Ishikawa (cell line): ENCODE measurements at regions not wholly inside any gene's neighbourhood (a gene's known extent, or its start where the extent isn't known, plus 50 kb on each side); places are given as distances from the start of the nearest gene placed in this dataset.

ENCODE experiments used
- CEBPB ChIP-seq: IDR thresholded peaks from 2 replicates; pipeline ENCODE4 v1.6.1; 2012
- CREB1 ChIP-seq: IDR thresholded peaks from 2 replicates; pipeline ENCODE4 v1.6.1; 2012; ENCODE audit warnings: low read depth
- EGR1 ChIP-seq: IDR thresholded peaks from 2 replicates; pipeline ENCODE4 v1.6.1; 2012
- EP300 ChIP-seq: IDR thresholded peaks from 2 replicates; pipeline ENCODE4 v1.6.1; 2012; ENCODE audit warnings: borderline replicate concordance
- FOXM1 ChIP-seq: IDR thresholded peaks from 2 replicates; pipeline ENCODE4 v1.6.1; 2012; ENCODE audit warnings: low read depth, borderline replicate concordance
- MAX ChIP-seq: IDR thresholded peaks from 2 replicates; pipeline ENCODE4 v1.6.1; 2012
- NFIC ChIP-seq: IDR thresholded peaks from 2 replicates; pipeline ENCODE4 v1.6.1; 2012
- RAD21 ChIP-seq: IDR thresholded peaks from 2 replicates; pipeline ENCODE4 v1.6.1; 2012; ENCODE audit warnings: low read depth
- TAF1 ChIP-seq: IDR thresholded peaks from 2 replicates; pipeline ENCODE4 v1.6.1; 2012; ENCODE audit warnings: low read depth, mild to moderate bottlenecking
- TCF12 ChIP-seq: IDR thresholded peaks from 2 replicates; pipeline ENCODE4 v1.6.1; 2012; ENCODE audit warnings: low read depth
- TEAD4 ChIP-seq: IDR thresholded peaks from 2 replicates; pipeline ENCODE4 v1.6.1; 2012
- YY1 ChIP-seq: IDR thresholded peaks from 2 replicates; pipeline ENCODE4 v1.6.1; 2012; ENCODE audit warnings: low read depth
- ZBTB7A ChIP-seq: IDR thresholded peaks from 2 replicates; pipeline ENCODE4 v1.6.1; 2012; ENCODE audit warnings: low read depth
- TF ChIP-seq, protein P1 (sequence below): IDR thresholded peaks from 2 replicates; pipeline ENCODE4 v1.6.1; 2012
- TF ChIP-seq, protein P2 (sequence below): IDR thresholded peaks from 2 replicates; pipeline ENCODE4 v1.6.1; 2012; ENCODE audit warnings: low read depth, mild to moderate bottlenecking

- no peak for TF ChIP-seq EGR1
- TF ChIP-seq CREB1, result no peak
- no peak for TF ChIP-seq NFIC
- no peak for TF ChIP-seq TEAD4
- TF ChIP-seq TCF12, result no peak
- TF ChIP-seq, protein P1, sequence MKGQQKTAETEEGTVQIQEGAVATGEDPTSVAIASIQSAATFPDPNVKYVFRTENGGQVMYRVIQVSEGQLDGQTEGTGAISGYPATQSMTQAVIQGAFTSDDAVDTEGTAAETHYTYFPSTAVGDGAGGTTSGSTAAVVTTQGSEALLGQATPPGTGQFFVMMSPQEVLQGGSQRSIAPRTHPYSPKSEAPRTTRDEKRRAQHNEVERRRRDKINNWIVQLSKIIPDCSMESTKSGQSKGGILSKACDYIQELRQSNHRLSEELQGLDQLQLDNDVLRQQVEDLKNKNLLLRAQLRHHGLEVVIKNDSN, result no peak
- TF ChIP-seq CEBPB, result no peak
- TF ChIP-seq ZBTB7A, result no peak
- TF ChIP-seq, protein P2, sequence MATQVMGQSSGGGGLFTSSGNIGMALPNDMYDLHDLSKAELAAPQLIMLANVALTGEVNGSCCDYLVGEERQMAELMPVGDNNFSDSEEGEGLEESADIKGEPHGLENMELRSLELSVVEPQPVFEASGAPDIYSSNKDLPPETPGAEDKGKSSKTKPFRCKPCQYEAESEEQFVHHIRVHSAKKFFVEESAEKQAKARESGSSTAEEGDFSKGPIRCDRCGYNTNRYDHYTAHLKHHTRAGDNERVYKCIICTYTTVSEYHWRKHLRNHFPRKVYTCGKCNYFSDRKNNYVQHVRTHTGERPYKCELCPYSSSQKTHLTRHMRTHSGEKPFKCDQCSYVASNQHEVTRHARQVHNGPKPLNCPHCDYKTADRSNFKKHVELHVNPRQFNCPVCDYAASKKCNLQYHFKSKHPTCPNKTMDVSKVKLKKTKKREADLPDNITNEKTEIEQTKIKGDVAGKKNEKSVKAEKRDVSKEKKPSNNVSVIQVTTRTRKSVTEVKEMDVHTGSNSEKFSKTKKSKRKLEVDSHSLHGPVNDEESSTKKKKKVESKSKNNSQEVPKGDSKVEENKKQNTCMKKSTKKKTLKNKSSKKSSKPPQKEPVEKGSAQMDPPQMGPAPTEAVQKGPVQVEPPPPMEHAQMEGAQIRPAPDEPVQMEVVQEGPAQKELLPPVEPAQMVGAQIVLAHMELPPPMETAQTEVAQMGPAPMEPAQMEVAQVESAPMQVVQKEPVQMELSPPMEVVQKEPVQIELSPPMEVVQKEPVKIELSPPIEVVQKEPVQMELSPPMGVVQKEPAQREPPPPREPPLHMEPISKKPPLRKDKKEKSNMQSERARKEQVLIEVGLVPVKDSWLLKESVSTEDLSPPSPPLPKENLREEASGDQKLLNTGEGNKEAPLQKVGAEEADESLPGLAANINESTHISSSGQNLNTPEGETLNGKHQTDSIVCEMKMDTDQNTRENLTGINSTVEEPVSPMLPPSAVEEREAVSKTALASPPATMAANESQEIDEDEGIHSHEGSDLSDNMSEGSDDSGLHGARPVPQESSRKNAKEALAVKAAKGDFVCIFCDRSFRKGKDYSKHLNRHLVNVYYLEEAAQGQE, result no peak
- TF ChIP-seq RAD21, result no peak
- TF ChIP-seq YY1, result no peak
- TF ChIP-seq FOXM1, result no peak
- TF ChIP-seq MAX, result no peak
- no peak for TF ChIP-seq TAF1
- no peak for TF ChIP-seq EP300
Observed at GRCh38 chr5:124252747-124253146, 493.7 kb downstream of the ZNF608 start.

GRCh38 chr5:124252191-124252638, 494.2 kb downstream of the ZNF608 start:
- TF ChIP-seq ZBTB7A (no peak), RAD21 (no peak), FOXM1 (no peak), EGR1 (no peak), NFIC (no peak), EP300 (no peak), CREB1 (no peak), YY1 (no peak), MAX (no peak)

- TF ChIP-seq MAX, result no peak
- no peak for TF ChIP-seq EGR1
- TF ChIP-seq TEAD4, result no peak
- TF ChIP-seq NFIC, result no peak
- TF ChIP-seq YY1, result no peak
- TF ChIP-seq EP300, result no peak
- TF ChIP-seq, protein P2, result no peak
- no peak for TF ChIP-seq TAF1
Observed at GRCh38 chr5:124245276-124245675, 501.2 kb downstream of the ZNF608 start.

- TF ChIP-seq, protein P2, result no peak
- no peak for TF ChIP-seq CEBPB
- TF ChIP-seq YY1, result no peak
- TF ChIP-seq MAX, result no peak
- TF ChIP-seq TEAD4, result no peak
- TF ChIP-seq, protein P1, result no peak
- no peak for TF ChIP-seq TCF12
- TF ChIP-seq NFIC, result no peak
- TF ChIP-seq ZBTB7A, result no peak
- TF ChIP-seq CREB1, result no peak
- TF ChIP-seq RAD21, result no peak
- no peak for TF ChIP-seq FOXM1
- no peak for TF ChIP-seq EGR1
- no peak for TF ChIP-seq TAF1
- TF ChIP-seq EP300, result no peak
Observed at GRCh38 chr5:124240732-124241131, 505.7 kb downstream of the ZNF608 start.
